ENCODE measurements at regions not wholly inside any gene's neighbourhood (a gene's known extent, or its start where the extent isn't known, plus 50 kb on each side); places are given as distances from the start of the nearest gene placed in this dataset.

GRCh38 chr2:216553482-216554240, 55.0 kb downstream of the RPL37A start:
- ATAC-seq (no peak), DNase-seq (ENCODE audit: missing footprints) (no peak)
- intact Hi-C loops (cut with DNase I), result no loop called here

- no peak for DNase-seq (ENCODE audit: missing footprints)
- intact Hi-C loops (cut with DNase I), result no loop called here
- no peak for ATAC-seq
Measured at GRCh38 chr2:216554286-216554685, 55.6 kb downstream of the RPL37A start.

- intact Hi-C loops (cut with DNase I), result no loop called here
- no peak for DNase-seq (ENCODE audit: missing footprints)
- ATAC-seq, result peak; percentile 12
Measured at GRCh38 chr2:216554755-216555154, 56.1 kb downstream of the RPL37A start.

- peak; percentile 82 for ATAC-seq
- peak; percentile 74 for DNase-seq (ENCODE audit: missing footprints)
- intact Hi-C loops (cut with DNase I), result no loop called here
Measured at GRCh38 chr2:216555274-216555673, 56.6 kb downstream of the RPL37A start.

GRCh38 chr2:216556202-216556601, 57.6 kb downstream of the RPL37A start:
- ATAC-seq (no peak), DNase-seq (ENCODE audit: missing footprints) (no peak)
- intact Hi-C loops (cut with DNase I), result no loop called here

- no peak for DNase-seq (ENCODE audit: missing footprints)
- ATAC-seq, result no peak
- intact Hi-C loops (cut with DNase I), result no loop called here
Measured at GRCh38 chr2:216557413-216557812, 58.8 kb downstream of the RPL37A start.

- ATAC-seq, result no peak
- intact Hi-C loops (cut with DNase I), result no loop called here
- DNase-seq (ENCODE audit: missing footprints), result no peak
Measured at GRCh38 chr2:216557820-216558219, 59.2 kb downstream of the RPL37A start.

- intact Hi-C loops (cut with DNase I), result no loop called here
- ATAC-seq, result no peak
Measured at GRCh38 chr2:216559625-216560156, 61.0 kb downstream of the RPL37A start.

GRCh38 chr2:216560838-216561270, 62.2 kb downstream of the RPL37A start:
- intact Hi-C loops (cut with DNase I), result no loop called here
- DNase-seq (ENCODE audit: missing footprints) (no peak), ATAC-seq (no peak)

More at GRCh38 chr2:216559625-216560156, 61.0 kb downstream of the RPL37A start:
- no peak for DNase-seq (ENCODE audit: missing footprints)

GRCh38 chr2:216562696-216563435, 64.2 kb downstream of the RPL37A start:
- no peak for DNase-seq (ENCODE audit: missing footprints)
- ATAC-seq, result no peak
- intact Hi-C loops (cut with DNase I), result no loop called here

GRCh38 chr2:216563646-216564045, 65.0 kb downstream of the RPL37A start:
- no peak for ATAC-seq
- intact Hi-C loops (cut with DNase I), result no loop called here
- DNase-seq (ENCODE audit: missing footprints), result no peak

GRCh38 chr2:216564611-216565010, 66.0 kb downstream of the RPL37A start:
- intact Hi-C loops (cut with DNase I), result no loop called here
- no peak for DNase-seq (ENCODE audit: missing footprints)
- no peak for ATAC-seq

- ATAC-seq, result no peak
- intact Hi-C loops (cut with DNase I), result no loop called here
- DNase-seq (ENCODE audit: missing footprints), result no peak
Measured at GRCh38 chr2:216565956-216566355, 67.3 kb upstream of the IGFBP2 start.

- ATAC-seq (no peak), DNase-seq (ENCODE audit: missing footprints) (no peak)
- intact Hi-C loops (cut with DNase I), result no loop called here
Measured at GRCh38 chr2:216568576-216568975, 64.6 kb upstream of the IGFBP2 start.

GRCh38 chr2:216569765-216570164, 63.5 kb upstream of the IGFBP2 start:
- intact Hi-C loops (cut with DNase I), result loop anchor here (10.0 kb wide), 1 partner anchor 65 kb away; the partner anchor contains the start of gene IGFBP2
- no peak for DNase-seq (ENCODE audit: missing footprints)
- ATAC-seq, result no peak

- ATAC-seq, result no peak
- no peak for DNase-seq (ENCODE audit: missing footprints)
- intact Hi-C loops (cut with DNase I), result loop anchor here (10.0 kb wide), 1 partner anchor 64 kb away; the partner anchor contains the start of gene IGFBP2
Measured at GRCh38 chr2:216570357-216570756, 62.9 kb upstream of the IGFBP2 start.

GRCh38 chr2:216571178-216571908, 61.9 kb upstream of the IGFBP2 start:
- ATAC-seq, result no peak
- intact Hi-C loops (cut with DNase I), result loop anchor here (10.0 kb wide), 1 partner anchor 63 kb away; the partner anchor contains the start of gene IGFBP2
- no peak for DNase-seq (ENCODE audit: missing footprints)

- DNase-seq (ENCODE audit: missing footprints) (no peak), ATAC-seq (no peak)
- intact Hi-C loops (cut with DNase I), result loop anchor here (10.0 kb wide), 1 partner anchor 63 kb away; the partner anchor contains the start of gene IGFBP2
Measured at GRCh38 chr2:216571909-216572513, 61.2 kb upstream of the IGFBP2 start.

Data from Right ventricle myocardium inferior (tissue), 1 donor.